ENCODE measurements at regions not wholly inside any gene's neighbourhood (a gene's known extent, or its start where the extent isn't known, plus 50 kb on each side); places are given as distances from the start of the nearest gene placed in this dataset.

- CTCF ChIA-PET: no interaction called here
- Mint-ChIP-seq H3K27me3 (peaks cover 13% of the 10 kb centered on the region), H3K4me1 (ENCODE audit: low read depth) (no peaks in the 10 kb centered on the region), H3K4me3 (no peak overlapping the region), H3K9me3 (no peaks in the 10 kb centered on the region), H3K27ac (no peak overlapping the region), H3K36me3 (ENCODE audit: low read depth) (no peaks in the 10 kb centered on the region)
- DNase-seq (no peak), ATAC-seq (no peak)
- intact Hi-C loops (cut with micrococcal nuclease): no loop called here
- no peak for TF ChIP-seq CTCF (IDR thresholded peaks at IDR 0.05)
- POLR2A ChIA-PET: no interaction called here
These were observed 220.3 kb downstream of the SEC23IP start for GRCh38 chr10:120112809-120113208.

GRCh38 chr10:120115959-120116358 is 223.4 kb downstream of the SEC23IP start:
- Mint-ChIP-seq H3K4me1 (ENCODE audit: low read depth) (no peaks in the 10 kb centered on the region), H3K36me3 (ENCODE audit: low read depth) (no peaks in the 10 kb centered on the region), H3K9me3 (peaks cover 3% of the 10 kb centered on the region), H3K27me3 (peaks cover 7% of the 10 kb centered on the region), H3K27ac (no peak overlapping the region), H3K4me3 (no peak overlapping the region)
- DNase-seq (no peak), ATAC-seq (no peak)
- CTCF ChIA-PET: no interaction called here
- POLR2A ChIA-PET: no interaction called here
- TF ChIP-seq CTCF (IDR thresholded peaks at IDR 0.05): no peak
- intact Hi-C loops (cut with micrococcal nuclease): no loop called here

DNA sequence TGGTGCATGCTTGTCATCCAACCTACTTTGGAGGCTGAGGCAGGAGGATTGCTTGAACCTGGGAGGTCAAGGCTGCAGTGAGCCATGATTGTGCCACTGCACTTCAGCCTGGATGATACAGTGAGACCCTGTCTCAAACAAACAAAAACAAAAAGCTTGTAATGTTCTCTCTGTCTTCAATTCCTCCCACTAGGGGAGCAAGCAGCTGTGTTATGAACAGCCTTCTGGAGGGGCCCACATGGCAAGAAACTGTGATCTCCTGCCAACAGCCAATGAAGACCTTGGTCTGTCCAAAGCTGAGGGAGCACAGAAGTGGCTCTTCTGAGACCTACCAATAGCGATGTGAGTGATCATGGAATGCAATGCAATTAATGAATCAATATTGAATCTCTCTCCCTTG is 229.2 kb downstream of the SEC23IP start:
- intact Hi-C loops (cut with micrococcal nuclease): no loop called here
- CTCF ChIA-PET: no interaction called here
- H3K36me3 Mint-ChIP-seq (ENCODE audit: low read depth): no peaks in the 10 kb centered on the region

GRCh38 chr10:120131183-120131582 is 238.7 kb downstream of the SEC23IP start:
- Mint-ChIP-seq H3K27ac (no peak overlapping the region), H3K36me3 (ENCODE audit: low read depth) (no peaks in the 10 kb centered on the region), H3K4me3 (no peak overlapping the region), H3K4me1 (ENCODE audit: low read depth) (no peaks in the 10 kb centered on the region), H3K9me3 (no peaks in the 10 kb centered on the region), H3K27me3 (peaks cover 14% of the 10 kb centered on the region)
- ATAC-seq: no peak
- TF ChIP-seq CTCF (IDR thresholded peaks at IDR 0.05): no peak
- DNase-seq: peak; percentile 13
- ChIA-PET CTCF (interaction anchor here (0.6 kb wide), 1 partner anchor 21 kb away, joined by 3 read pairs; no protein-coding TSS in a partner anchor), POLR2A (no interaction called here)
- intact Hi-C loops (cut with micrococcal nuclease): no loop called here

More for the DNA sequence above, 229.2 kb downstream of the SEC23IP start:
- H3K27me3 Mint-ChIP-seq: peaks cover 6% of the 10 kb centered on the region
- TF ChIP-seq CTCF (IDR thresholded peaks at IDR 0.05): no peak
- POLR2A ChIA-PET: no interaction called here
- peaks cover 3% of the 10 kb centered on the region for H3K9me3 Mint-ChIP-seq
- H3K27ac Mint-ChIP-seq: no peak overlapping the region
- ATAC-seq (no peak), DNase-seq (no peak)
- no peaks in the 10 kb centered on the region for H3K4me1 Mint-ChIP-seq (ENCODE audit: low read depth)
- H3K4me3 Mint-ChIP-seq: no peak overlapping the region

GRCh38 chr10:120132811-120133210 is 240.3 kb downstream of the SEC23IP start:
- DNase-seq (no peak), ATAC-seq (no peak)
- Mint-ChIP-seq H3K9me3 (no peaks in the 10 kb centered on the region), H3K27me3 (peaks cover 6% of the 10 kb centered on the region), H3K4me3 (no peak overlapping the region), H3K36me3 (ENCODE audit: low read depth) (no peaks in the 10 kb centered on the region), H3K27ac (no peak overlapping the region), H3K4me1 (ENCODE audit: low read depth) (no peaks in the 10 kb centered on the region)
- intact Hi-C loops (cut with micrococcal nuclease): no loop called here
- CTCF ChIA-PET: no interaction called here
- TF ChIP-seq CTCF (IDR thresholded peaks at IDR 0.05): no peak
- POLR2A ChIA-PET: no interaction called here

All from activated CD8-positive, alpha-beta T cell treated with anti-CD3 and anti-CD28 coated beads for 36 hours (primary cell).